Fibroblast of lung (primary cell): ENCODE measurements at regions not wholly inside any gene's neighbourhood (a gene's known extent, or its start where the extent isn't known, plus 50 kb on each side); places are given as distances from the start of the nearest gene placed in this dataset.

Source experiments
- CTCF ChIP-seq, 2 donors: IDR thresholded peaks in 1 of 2; conservative IDR thresholded peaks in 1 of 2; 1 replicate in 1 of 2; 2 replicates in 1 of 2; pipeline ENCODE4 v1.5.1; 2011 to 2012; ENCODE audit warnings: low read length in 2 of 2, control low read depth in 1 of 2, inconsistent platforms in 1 of 2, low read depth in 1 of 2, mild to moderate bottlenecking in 1 of 2
- EZH2 ChIP-seq: IDR thresholded peaks from 2 replicates; pipeline ENCODE4 v1.5.1; 2012; ENCODE audit warnings: low read length, control low read depth, mild to moderate bottlenecking; ENCODE audit errors: missing control alignments

- no peak for TF ChIP-seq CTCF (conservative IDR thresholded peaks at IDR 0.05 in 1 of 2, IDR thresholded peaks at IDR 0.05 in 1 of 2; ENCODE audit: low read depth in 1 of 2, low read length in 2 of 2)
- TF ChIP-seq EZH2, result no peak
These were observed 886.8 kb downstream of the KCNT2 start for GRCh38 chr1:195721210-195721971.
